Activated gamma-delta T cell treated with Interleukin-2 at 50 U/mL for 16 hours (primary cell): ENCODE measurements at regions not wholly inside any gene's neighbourhood (a gene's known extent, or its start where the extent isn't known, plus 50 kb on each side); places are given as distances from the start of the nearest gene placed in this dataset.

Source experiments
- DNase-seq: peaks from one replicate; pipeline ENCODE4 v3.0.0-alpha.2; 2020

DNA sequence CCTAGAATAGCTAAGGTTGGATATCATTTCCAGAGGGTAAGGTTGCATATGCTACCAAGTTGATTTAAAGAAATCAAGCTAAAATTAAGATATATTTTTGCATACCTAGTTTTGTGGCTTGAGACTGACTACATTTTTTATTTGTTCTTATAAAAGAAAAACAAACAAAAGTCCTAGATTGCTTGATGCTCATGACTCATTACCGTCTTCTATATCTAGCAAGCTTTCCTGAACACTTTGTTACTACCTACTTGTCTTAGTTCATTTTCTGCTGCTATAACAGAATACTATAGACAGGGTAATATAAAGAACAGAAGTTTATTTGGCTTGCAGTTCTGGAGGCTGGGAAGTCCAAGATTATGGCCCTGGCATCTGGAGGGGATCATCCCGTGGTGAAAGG is 152.1 kb upstream of the THRB start:
- no peak for DNase-seq

DNA sequence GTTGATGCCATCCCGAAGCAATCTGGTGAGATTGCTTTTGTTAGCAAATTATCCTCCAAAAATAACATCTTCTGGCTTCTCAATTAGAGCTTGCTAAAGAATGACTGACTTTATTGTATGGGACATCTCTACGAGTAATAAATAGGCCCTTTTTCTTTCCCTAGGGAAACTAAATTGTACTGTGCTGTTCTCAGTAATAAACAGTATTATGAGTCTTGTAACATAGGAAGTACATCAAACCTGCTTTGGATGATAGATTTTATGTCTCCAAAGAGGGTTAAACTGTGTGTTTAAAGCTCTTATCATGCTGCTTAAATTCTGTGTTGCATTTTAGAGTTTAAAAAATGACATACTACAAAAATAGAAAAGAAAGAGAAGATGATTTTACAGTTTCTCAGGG is 153.4 kb upstream of the THRB start:
- no peak for DNase-seq

DNA sequence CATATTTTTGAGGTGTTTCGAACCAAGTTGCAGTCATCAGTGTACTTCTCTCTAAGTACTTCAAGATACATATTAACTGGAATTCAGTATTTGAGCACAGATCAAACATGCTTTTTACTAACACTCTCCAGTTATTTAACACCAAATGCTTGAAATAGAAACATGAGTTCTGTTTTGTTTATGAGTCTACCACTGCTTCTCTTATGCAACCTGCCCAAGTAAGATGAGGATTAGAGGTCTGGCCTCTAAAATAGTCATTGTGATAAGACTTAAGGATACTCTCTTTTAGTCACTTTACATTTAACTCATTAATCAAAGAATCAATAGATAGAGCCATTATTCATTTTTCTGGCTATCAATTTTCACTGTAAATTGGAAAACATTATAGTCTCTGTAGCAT is 156.2 kb upstream of the THRB start:
- DNase-seq = no peak

DNA sequence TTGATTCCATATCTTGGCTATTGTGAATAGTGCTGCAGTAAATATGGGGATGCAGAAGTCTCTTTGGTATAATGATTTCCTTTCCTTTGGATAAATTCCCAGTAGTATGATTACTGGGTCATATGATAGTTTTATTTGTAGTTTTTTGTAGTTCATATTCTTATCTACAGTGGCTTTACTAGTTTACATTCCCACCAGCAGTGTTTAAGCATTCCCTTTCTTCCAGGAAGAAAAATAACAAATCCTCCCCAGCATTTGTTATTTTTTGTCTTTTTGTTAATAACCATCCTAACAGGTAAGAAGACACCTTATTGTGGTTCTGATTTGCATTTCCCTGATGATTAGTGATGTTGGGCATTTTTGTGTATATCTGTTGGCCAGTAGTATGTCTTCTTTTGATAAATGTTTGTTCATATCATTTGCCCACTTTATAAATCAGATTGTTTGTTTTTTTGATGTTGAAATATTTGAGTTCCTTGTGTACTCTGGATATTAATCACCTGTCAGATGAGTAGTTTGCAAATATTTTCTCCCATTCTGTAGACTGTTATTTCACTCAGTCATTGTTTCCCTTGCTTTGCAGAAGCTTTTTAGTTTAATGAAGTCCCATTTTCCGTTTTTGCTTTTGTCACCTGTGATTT is 163.3 kb upstream of the THRB start:
- no peak for DNase-seq

DNA sequence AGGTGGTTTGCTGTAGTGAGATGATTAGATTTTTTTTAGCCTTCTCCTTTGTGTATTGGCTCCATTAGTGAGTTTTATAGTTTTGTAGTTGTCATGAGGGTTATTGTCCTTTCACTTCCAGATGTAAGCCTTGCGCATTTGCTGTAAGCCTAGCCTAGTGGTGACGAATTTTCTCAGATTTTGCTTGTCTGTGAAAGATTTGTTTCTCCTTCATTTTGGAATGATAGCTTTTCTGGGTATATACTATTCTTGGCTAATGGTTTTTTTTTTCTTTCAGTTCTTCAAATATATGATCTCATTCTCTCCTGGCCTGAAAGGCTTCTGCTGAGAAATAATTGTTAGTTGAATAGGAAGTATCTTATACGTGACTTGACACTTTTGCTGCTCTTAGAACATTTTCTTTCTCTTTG is 166.5 kb upstream of the THRB start:
- DNase-seq = no peak

DNA sequence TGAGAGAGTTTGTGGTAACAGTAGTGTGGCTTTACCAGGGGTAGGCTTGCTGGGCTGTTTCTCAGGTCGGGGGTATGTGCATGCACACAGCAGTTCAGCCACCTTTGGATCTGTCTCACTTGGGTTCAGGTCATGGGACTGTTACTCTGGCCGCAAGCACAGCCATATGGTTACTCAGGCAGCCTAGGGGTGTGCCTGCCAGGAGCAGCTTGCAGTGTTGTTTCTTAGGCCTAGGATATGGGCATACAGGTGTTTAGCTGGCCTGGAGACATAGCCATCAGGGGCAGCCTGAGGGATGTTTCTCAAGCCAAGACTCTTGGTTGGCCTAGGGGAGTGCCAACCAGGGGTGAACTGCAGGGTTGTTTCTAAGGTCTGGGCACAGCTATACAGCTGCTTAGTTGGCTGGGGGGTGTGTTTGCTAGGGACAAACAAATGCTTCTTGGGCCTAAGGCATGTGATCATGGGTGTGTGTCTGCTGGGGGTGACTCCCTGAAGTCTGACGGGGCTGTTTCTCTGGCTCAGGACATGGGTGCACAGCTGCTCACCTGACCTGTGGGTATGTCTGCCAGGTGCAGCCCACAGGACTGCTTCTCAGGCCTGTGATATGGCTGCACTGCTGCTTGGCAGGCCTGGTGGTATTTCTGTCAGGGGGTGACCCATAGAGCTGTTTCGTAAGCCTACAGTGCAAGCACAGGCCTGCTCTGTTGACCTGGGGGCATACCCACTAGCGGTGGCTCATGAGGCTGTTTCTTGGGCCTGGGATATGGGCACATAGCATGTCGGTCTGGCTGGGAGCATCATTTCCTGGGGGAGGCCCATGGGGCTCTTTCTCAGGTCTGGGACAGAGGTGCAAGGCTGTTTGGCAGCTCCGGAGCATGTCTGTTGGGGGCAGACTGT is 168.0 kb upstream of the THRB start:
- DNase-seq = no peak

DNA sequence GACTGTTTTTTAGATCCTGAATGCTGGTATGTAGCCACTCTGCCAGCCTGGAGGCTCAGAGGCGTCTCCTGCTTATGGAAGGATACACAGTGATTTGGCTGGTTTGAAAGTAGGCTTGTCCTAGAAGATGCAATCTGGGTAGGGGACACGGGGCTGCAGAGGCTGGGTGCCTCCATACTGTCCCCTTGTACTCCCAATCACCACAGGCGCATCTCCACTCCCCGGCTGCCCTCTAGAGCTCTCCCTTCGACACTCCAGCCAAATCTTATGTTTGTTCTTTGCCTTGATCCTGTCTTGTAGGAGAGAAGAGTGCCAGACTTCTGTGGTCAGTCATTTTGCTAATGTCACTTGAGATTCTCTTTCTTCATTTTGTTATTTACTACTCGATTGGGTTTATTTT is 168.8 kb upstream of the THRB start:
- no peak for DNase-seq

DNA sequence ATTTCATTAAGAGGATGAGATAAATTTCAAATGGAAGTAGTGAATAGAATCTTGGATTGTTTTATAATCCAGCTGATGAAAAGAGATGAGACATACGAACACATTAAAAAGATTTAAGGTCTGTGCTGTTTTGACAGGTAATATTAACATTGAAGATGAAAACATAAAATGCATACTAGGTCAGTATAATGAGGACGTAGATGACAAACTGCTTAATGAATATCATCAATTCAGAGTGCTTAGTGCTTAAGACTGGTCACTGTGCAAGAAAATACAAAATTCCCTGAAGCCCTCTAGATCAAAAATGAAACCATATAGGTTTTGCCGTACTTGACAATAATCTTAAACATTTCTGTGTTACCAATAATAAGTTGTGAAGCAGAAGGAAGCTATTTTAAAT is 173.4 kb upstream of the THRB start:
- DNase-seq = no peak

DNA sequence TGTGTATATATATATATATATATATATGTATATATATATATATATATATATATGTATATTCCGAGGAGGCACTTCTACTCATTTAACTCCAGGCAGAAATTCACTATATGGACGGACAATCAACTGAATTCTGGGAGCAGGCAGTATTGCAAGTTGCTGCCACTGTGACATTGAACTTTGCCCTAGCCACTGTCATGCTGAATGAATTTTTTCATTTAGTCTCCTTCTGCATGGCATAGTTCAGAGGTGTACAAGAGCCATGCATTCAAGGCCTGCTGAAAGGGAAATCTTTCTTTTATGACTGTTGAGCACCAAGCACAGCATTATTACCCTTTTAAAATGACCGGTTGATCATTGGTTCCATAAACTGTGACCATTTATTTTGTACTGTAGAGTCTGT is 176.2 kb upstream of the THRB start:
- DNase-seq = no peak

DNA sequence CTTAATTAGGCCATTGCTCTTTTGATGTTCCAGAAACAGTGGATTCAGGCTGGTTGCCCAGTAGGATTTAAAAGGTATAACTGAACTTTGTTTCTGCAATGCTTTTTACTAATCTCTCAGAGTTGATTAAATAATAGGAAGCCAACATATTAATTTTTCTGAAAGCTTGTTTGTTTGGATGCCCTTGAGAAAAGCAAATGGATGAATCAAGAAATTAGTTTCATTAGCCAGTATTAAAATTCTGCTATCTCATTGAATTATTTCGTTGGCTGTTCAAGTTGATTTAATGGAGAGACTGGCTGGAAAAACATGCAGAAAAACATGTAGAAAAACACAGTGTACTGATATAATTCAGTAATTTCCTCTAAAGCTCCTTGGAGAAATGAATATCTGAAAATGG is 178.9 kb upstream of the THRB start:
- no peak for DNase-seq

DNA sequence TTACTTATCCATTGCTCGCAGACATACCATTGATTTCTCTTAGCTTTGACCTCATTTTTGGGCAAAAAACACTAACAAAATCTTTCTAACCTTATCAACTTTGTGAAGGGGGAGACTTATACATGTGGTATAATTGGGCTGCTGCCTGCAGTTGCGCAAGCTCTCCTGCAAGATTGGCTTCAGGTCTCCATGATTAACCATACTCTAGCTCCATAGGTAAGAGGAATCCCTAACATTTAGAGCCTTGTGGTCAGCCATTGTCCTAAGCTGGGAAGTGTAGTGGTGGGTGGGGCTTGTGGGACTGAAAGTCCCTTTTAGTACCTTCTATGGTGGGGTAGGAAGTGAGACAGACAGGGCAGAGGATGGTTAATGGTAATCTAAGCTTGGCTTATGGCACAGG is 179.6 kb upstream of the THRB start:
- DNase-seq = no peak

DNA sequence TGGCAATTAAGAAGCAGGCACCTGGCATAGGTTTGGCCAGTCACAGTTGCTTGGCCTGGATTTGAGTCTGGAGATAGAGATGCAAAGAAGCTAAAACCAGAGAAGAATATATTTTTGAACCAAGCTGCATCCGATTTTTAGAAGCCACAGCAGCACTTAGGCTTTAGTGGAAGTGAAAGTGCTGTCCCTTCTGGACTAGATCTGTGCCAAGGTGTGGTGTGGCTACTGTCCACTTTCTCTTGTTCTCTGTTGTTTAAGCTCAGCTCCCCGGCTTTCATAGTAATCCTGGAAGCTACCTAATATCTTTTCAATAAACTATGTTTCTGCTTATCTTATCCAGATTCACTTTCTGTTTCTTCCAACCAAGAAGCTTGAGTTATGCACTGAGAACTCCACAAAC is 183.4 kb upstream of the THRB start:
- DNase-seq = no peak

DNA sequence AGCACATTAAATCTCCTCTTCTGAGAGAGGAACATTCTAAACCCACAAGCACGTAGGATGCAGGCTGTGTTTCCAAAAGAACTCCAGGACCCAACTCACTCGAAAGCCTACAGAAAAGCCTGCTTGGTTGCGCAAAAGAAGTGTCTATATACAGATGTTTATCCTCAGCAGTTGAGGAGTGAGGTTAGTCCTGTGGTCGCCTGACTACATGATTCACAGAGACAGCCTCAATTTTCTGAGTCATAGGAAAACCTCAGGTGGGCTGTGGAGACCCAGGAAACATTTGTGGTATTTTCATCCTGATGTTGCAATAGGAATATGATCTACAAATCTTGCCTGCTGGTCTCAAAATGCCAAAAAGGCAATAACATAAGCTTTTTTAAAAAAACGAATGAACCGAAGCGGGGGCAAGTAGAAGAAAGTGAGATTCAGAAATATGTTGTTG is 183.8 kb upstream of the THRB start:
- DNase-seq = no peak

DNA sequence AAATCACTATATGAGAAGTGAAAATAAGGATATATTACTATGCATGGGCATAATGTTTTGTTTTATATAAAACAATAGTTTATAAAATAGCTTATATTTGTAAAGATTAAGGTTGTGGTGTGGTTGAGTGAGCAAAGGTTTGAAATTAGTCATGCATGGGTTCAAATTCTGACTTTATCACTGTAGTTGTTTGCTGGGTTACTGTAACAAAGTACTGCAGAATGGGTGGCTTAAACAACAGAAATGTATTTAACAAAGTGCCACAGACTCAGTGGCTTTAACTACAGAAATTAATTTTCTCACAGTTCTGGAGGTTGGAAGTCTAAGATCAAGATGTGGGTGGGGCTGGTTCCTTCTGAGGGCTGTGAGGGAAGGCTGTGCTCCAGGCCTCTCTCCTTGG is 184.8 kb upstream of the THRB start:
- DNase-seq = no peak

DNA sequence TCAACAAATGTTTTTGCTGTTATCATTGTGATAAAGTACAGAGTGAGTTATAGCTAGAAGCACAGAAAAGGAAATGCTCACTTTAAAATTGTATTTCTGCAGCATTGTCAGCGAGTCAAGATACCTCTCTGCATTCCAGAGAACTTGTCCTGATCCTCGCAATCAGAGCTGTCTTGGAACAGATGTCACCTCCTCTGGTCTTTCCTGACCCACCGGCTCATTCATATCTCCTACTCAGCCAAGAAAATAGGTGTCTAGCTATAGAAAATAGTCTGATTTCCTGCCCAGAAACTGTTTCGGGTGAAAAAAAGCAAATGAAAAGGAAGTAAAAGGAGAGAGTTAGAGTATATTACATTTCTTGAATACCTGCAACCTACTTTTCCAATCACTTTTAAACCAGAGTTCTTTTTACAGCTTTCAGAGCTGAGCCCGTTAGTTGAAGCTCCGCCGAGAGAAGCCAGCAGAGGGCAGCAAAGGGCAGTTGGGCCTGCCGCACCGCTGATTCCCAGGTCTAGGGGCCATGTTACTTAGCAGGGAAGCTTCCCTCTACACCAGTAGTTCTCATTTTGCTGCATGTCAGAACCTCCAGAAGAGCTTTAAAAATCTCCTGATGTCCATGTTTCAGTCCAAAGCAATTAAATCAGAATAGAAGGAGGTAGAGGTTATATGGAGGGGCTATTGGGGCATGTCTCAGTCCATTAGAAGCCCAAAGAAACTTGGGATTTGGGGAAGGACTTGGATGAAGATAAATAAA is 185.7 kb upstream of the THRB start:
- DNase-seq = peak; percentile 24

DNA sequence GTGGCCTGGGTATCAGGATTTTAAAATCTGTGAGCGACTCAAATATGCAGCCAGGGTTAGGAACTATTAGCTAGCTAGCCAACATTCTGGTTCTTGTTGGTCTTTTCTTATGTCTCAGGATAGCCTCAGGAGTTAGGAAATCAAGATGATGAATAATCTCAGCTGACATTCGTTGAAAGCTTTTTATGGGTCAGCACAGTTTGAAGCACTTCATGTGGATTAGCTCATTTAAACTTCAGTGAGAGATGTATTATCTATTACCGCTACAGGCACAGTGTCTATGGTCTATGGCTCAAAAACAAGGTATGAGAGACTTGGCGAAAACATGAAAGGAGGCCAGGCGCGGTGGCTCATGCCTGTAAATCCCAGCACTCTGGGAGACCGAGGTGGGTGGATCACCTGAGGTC is 187.5 kb upstream of the THRB start:
- DNase-seq = no peak

DNA sequence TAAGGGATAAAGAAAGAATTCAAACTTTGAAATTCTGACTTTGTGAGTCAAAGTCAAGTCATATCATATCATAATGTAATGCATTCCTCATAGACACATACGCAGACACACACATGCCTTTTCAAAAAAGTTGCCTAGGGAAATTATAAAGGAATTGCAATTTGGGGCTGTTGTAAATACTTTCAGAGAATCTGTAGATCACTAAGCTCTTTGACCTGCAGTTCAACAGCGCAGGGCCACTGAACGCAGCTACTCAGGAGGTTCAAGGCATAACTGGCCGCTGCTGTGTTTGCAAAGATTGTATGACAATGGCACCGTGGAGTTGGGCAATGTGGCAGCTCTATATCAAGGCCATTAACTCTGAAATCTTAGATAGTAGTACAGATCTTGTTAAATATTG is 188.4 kb upstream of the THRB start:
- DNase-seq = no peak

DNA sequence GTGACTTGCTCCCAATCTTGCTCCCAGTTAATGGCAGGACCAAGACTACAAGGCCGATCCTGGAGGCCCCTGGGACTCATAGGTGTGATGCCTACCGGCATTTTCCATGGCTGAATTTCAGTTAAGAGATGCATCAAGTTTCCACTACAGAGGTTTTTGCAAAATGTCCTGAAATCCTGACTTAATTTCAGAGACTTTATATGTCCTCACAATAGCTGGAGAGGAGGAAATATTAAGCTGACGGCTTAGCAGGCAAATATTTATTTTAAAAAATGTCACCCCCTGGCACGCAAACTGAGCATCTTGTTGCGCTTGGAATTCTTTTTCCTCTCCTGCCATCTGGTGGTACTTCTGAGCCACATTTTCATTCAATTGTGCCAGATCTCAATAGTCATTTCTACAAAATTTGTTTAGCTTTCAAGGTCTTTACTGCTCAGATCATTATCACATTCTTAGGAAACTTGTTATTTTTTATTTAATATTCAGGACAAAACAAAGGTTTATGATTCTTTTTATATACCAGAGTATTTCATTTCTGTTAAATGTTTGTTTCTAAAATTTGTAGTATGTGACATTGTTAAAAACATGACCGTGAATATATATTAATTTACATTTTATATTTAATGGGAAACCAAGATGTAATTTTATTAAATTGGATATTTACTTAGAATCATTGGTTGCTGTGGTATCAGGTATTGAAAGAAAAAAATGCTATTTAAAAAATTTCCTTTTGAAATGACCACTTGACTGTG is 189.2 kb upstream of the THRB start:
- DNase-seq = no peak

DNA sequence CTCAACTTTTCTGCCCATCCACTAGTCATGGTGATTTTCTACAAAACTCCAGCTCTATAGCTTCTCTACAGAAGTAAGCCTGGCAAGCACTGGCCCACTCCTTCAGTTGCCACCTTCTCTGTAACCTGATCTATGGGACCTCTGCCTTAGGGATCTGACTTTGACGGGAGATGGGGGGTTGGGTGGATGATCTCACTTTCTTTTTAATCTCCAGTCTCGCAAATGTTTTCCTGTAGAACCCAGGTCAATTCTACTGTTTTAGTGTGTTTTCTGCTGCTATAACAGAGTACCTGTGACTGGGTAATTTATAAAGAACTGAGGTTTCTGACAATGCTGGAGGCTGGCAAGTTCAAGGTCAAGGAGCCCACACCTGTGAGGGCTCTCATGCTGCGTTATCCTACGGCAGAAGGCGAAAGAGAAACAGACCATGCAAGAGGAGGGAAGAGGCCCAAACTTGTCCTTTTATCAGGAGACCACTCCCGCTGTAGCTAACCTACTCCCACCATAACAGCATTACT is 189.9 kb upstream of the THRB start:
- no peak for DNase-seq

DNA sequence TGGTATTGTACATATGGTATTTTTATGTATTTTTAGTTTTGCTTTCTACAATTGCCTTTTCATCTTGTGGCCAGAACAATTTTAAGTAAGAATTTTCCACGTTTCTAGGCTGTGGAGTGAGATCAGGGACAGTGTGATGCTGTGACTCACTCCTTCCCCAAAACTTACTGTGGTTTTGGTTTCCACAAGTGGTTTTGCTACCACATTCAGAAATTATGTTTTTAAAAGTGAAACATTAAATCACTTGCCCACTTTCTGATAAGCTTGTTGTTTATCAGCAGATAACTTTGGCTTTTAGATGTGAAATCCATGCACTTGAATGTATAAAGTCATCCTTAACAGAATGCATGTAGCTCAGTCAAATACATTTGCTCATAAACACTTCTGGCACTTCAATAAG is 192.2 kb upstream of the THRB start:
- no peak for DNase-seq

DNA sequence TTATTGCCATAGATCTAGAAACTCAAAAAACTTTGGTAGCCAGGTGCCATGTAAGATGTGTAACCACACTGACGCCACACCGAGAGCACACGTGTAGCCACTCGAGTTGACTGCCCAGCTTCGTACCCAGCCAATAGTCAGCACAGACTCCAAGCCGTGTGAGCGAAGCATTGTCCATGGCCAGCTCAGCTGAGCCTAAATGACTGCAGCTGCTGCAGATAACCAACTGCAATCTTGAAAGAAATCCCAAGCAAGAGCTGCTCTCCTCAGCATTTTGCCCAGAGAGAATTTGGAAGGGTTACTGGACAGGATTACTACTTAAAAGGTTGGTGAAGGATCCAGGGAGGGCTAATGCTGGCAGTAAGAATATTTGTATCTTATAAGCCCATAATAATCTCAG is 193.0 kb upstream of the THRB start:
- DNase-seq = no peak

DNA sequence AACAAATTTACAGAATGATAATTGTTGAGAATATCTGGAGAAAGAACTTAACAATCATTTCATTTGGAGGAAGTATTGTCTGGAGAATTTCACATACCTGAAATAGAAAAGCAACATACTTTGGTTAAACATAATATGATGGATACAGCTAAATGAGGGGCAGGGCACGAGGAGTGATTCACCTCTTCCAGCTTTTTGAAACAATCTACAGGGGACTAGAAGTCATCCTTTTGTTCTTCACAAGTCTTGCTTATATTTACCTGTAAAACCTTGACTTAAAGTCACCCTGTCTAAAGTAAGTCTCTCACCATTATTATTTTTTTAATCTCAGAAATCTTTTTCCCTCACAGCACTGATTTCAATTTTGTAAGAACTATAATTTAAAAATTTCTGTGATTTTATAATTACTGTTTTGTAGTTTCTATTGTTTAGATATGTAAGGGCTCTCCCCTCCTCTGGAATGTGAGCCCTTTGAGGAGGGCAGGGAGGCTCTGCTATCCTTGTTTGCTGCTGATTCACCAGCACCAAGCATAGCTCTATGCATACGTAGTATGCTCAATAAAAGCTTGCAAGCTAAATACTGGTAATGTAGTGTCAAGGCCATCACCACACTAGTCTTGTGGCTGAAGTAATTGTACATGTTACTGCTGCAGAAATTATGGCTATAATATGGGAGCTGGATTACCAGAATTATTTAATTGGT is 193.9 kb upstream of the THRB start:
- DNase-seq = no peak
